Calu3 (cell line): ENCODE measurements at regions not wholly inside any gene's neighbourhood (a gene's known extent, or its start where the extent isn't known, plus 50 kb on each side); places are given as distances from the start of the nearest gene placed in this dataset.

Experiments
- BruUV-seq: library from RNA; stranded (reverse); fragments of 400-500 nt; replicated peaks from 2 replicates; lab custom pipeline; 2021; lab: Mats Ljungman, UMichigan
- CTCF ChIA-PET: fragments of 300-600 bp; sonication (Branson Sonifier 250); formaldehyde crosslinking; loops from one replicate; lab custom pipeline; 2022; ENCODE audit warnings: antibody characterized with exemption; lab: Charles Lee
- DNase-seq: peaks from one replicate; pipeline ENCODE4 v3.0.0; 2022
- H3K27ac Mint-ChIP-seq: one replicate; pipeline ENCODE4 v1.8.0; 2022; ENCODE audit warnings: mixed read lengths; ENCODE audit not compliant: unreplicated experiment
- H3K27me3 Mint-ChIP-seq: one replicate; pipeline ENCODE4 v1.8.0; 2022; ENCODE audit warnings: mixed read lengths; ENCODE audit not compliant: unreplicated experiment
- H3K36me3 Mint-ChIP-seq: one replicate; pipeline ENCODE4 v1.8.0; 2022; ENCODE audit warnings: mild to moderate bottlenecking, moderate library complexity, mixed read lengths; ENCODE audit not compliant: insufficient read depth, unreplicated experiment
- H3K4me1 Mint-ChIP-seq: one replicate; pipeline ENCODE4 v1.8.0; 2022; ENCODE audit warnings: mild to moderate bottlenecking, low read depth, mixed read lengths; ENCODE audit not compliant: unreplicated experiment
- H3K4me3 Mint-ChIP-seq: one replicate; pipeline ENCODE4 v1.8.0; 2022; ENCODE audit warnings: mild to moderate bottlenecking, low read depth, moderate library complexity, mixed read lengths; ENCODE audit not compliant: unreplicated experiment
- H3K9me3 Mint-ChIP-seq: one replicate; pipeline ENCODE4 v1.8.0; 2022; ENCODE audit warnings: low read depth, mixed read lengths; ENCODE audit not compliant: unreplicated experiment
- CTCF ChIP-seq: fragments of 200-600 bp; IDR thresholded peaks from one replicate; pipeline ENCODE4 v1.8.0; 2022; ENCODE audit warnings: antibody characterized with exemption; ENCODE audit not compliant: unreplicated experiment
- intact Hi-C: fragments of 100-400 bp; cut with micrococcal nuclease; formaldehyde crosslinking; loops from one replicate; pipeline ENCODE4 v1.10.0; 2022; ENCODE audit not compliant: unreplicated experiment

- DNase-seq, result no peak
- Mint-ChIP-seq H3K27me3 (peaks cover 67% of the 10 kb centered on the region), H3K4me3 (no peak overlapping the region), H3K9me3 (no peaks in the 10 kb centered on the region), H3K36me3 (no peaks in the 10 kb centered on the region), H3K27ac (no peak overlapping the region), H3K4me1 (peaks cover 8% of the 10 kb centered on the region)
- no TSS peak for BruUV-seq
- CTCF ChIA-PET, result no interaction called here
- intact Hi-C loops, result no loop called here
- TF ChIP-seq CTCF, result no peak
Observed at GRCh38 chr1:58361134-58361533, 185.4 kb downstream of the OMA1 start.

GRCh38 chr1:58358346-58358745 is 188.2 kb downstream of the OMA1 start:
- H3K27me3 Mint-ChIP-seq, result peaks cover 43% of the 10 kb centered on the region
- H3K36me3 Mint-ChIP-seq, result no peaks in the 10 kb centered on the region
- no peak for TF ChIP-seq CTCF
- H3K4me3 Mint-ChIP-seq, result no peak overlapping the region
- no peak for DNase-seq
- CTCF ChIA-PET, result interaction anchor here (1.0 kb wide), 1 partner anchor 184 kb away, joined by 3 read pairs; no protein-coding TSS in a partner anchor
- H3K9me3 Mint-ChIP-seq, result no peaks in the 10 kb centered on the region
- BruUV-seq, result no TSS peak
- intact Hi-C loops, result no loop called here
- peaks cover 8% of the 10 kb centered on the region for H3K4me1 Mint-ChIP-seq
- no peak overlapping the region for H3K27ac Mint-ChIP-seq

- Mint-ChIP-seq H3K27me3 (peaks cover 59% of the 10 kb centered on the region), H3K27ac (no peak overlapping the region), H3K36me3 (no peaks in the 10 kb centered on the region), H3K4me3 (no peak overlapping the region), H3K9me3 (no peaks in the 10 kb centered on the region), H3K4me1 (peaks cover 8% of the 10 kb centered on the region)
- intact Hi-C loops, result no loop called here
- BruUV-seq, result no TSS peak
- DNase-seq, result no peak
- CTCF ChIA-PET, result no interaction called here
- TF ChIP-seq CTCF, result no peak
Observed at GRCh38 chr1:58356402-58356801, 190.1 kb downstream of the OMA1 start.

- intact Hi-C loops, result no loop called here
- no peak for TF ChIP-seq CTCF
- H3K9me3 Mint-ChIP-seq, result no peaks in the 10 kb centered on the region
- peaks cover 36% of the 10 kb centered on the region for H3K27me3 Mint-ChIP-seq
- H3K36me3 Mint-ChIP-seq, result no peaks in the 10 kb centered on the region
- peaks cover 5% of the 10 kb centered on the region for H3K4me1 Mint-ChIP-seq
- CTCF ChIA-PET, result no interaction called here
- DNase-seq, result no peak
- H3K27ac Mint-ChIP-seq, result no peak overlapping the region
- H3K4me3 Mint-ChIP-seq, result no peak overlapping the region
- no TSS peak for BruUV-seq
Observed at GRCh38 chr1:58353168-58353567, 193.4 kb downstream of the OMA1 start.
